Activated CD8-positive, alpha-beta T cell treated with anti-CD3 and anti-CD28 coated beads, Interleukin-2, amount 10 ng/mL, durations not matched to agents 7 days and 5 days (primary cell): ENCODE measurements at regions not wholly inside any gene's neighbourhood (a gene's known extent, or its start where the extent isn't known, plus 50 kb on each side); places are given as distances from the start of the nearest gene placed in this dataset.

Experiments
- ATAC-seq: fragments of 150-1000 bp; cut with Tn5 transposase; one replicate; pipeline ENCODE4 v1.10.0; 2021; ENCODE audit warnings: moderate library complexity
- CTCF ChIA-PET: fragments of 350-600 bp; sonication (Branson Sonifier 250); formaldehyde crosslinking; loops from one replicate; lab custom pipeline; 2021; ENCODE audit warnings: antibody characterized with exemption; lab: Charles Lee
- POLR2A ChIA-PET: fragments of 350-600 bp; sonication (Branson Sonifier 250); formaldehyde crosslinking; loops from one replicate; lab custom pipeline; 2021; ENCODE audit warnings: antibody characterized with exemption; lab: Charles Lee
- DNase-seq: peaks from one replicate; pipeline ENCODE4 v3.0.0-alpha.2; 2020
- H3K27ac Mint-ChIP-seq: one replicate; pipeline ENCODE4 v1.8.0; 2021; ENCODE audit warnings: mild to moderate bottlenecking, mixed read lengths
- H3K27me3 Mint-ChIP-seq: one replicate; pipeline ENCODE4 v1.8.0; 2021; ENCODE audit warnings: low read depth, mixed read lengths
- H3K36me3 Mint-ChIP-seq: one replicate; pipeline ENCODE4 v1.8.0; 2021; ENCODE audit warnings: low read depth, mixed read lengths
- H3K4me1 Mint-ChIP-seq: one replicate; pipeline ENCODE4 v1.8.0; 2021; ENCODE audit warnings: low read depth, mixed read lengths
- H3K4me3 Mint-ChIP-seq: one replicate; pipeline ENCODE4 v1.8.0; 2021; ENCODE audit warnings: mild to moderate bottlenecking, mixed read lengths
- H3K9me3 Mint-ChIP-seq: one replicate; pipeline ENCODE4 v1.8.0; 2022; ENCODE audit warnings: mixed read lengths; ENCODE audit not compliant: insufficient read depth

DNA sequence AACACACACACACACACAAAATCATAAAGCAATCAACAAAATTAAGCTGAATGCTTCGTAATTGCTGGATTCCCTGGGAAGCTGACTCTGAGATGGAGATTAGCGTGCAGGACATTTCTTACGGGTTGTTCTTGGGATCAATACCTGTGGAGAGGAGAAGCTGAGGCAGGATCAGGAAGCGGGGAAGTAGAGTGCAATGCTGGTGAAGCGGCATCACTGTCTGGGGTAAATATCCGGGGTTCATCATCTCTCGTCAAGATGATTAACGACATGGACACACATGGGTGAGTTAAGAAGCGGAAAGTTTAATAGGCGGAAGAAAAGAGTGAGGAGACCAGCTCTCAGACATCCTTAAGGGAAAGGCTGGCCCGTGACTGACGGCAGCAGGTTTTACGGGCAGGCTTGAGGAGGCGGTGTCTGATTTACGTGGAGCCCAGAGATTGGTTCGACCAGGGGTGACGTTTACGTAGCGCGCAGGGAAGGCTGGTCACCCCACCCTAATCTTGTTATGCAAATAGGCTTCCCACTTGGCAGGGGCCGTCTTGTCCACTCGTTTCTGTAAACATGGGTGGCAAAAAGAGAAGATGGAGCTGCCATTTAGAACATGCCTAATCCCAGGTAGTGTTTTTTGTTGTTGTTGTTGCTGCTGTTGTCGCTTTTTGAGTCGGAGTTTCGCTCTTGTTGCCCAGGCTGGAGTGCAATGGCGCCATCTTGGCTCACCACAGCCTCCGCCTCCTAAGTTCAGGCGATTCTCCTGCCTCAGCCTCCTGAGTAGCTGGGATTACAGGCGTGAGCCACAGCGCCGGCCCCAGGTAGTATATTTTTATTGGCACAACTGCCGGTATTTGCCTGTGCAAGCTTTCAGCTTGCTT, 135.6 kb upstream of the KCNJ15 start:
- ATAC-seq (no peak), DNase-seq (no peak)
- ChIA-PET POLR2A (no interaction called here), CTCF (interaction anchor here (1.5 kb wide), 1 partner anchor 17 kb away, joined by 4 read pairs; no protein-coding TSS in a partner anchor)
- no peak overlapping the region for H3K27ac Mint-ChIP-seq
- no peaks in the 10 kb centered on the region for H3K9me3 Mint-ChIP-seq
- no peaks in the 10 kb centered on the region for H3K4me1 Mint-ChIP-seq
- no peak overlapping the region for H3K4me3 Mint-ChIP-seq
- peaks cover 6% of the 10 kb centered on the region for H3K27me3 Mint-ChIP-seq
- no peaks in the 10 kb centered on the region for H3K36me3 Mint-ChIP-seq

DNA sequence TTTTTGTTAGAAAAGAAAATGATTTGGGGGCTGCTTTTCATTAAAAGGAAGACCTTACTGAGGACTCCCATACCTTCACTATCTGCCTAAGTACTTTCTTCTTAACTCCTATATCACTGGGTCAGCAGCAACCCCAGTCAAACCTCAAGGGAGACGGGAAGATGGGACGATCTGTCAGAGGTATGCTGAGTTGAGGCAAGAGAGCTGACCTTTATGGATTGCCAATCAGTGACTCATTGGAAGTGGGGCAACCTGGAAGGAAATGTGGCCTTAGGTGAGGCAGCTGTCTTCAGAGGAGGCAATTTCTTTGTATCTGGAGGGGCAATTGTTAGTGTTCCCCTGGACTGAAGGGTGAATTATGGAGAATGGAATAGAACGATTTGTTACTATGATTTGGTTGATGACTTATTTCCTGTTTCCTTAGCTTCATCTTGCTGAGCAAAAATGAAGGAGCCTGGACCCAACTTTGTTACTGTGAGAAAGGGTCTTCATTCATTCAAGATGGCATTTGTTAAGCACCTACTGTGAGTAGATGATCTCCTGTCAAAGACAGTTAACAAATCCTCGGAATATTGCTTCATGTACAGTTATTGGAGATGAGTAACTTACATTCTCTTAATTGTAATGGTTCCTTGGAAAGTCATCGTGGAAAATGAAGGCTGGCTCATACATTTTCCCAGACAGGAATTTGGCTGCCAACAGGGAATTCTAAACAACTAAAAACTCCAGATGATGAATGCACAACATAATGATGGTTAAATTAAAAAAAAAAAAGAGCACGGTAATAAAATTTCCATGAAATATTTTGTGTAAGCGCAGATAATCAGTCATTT, 134.7 kb upstream of the KCNJ15 start:
- POLR2A ChIA-PET, result no interaction called here
- DNase-seq, result no peak
- CTCF ChIA-PET, result interaction anchor here (1.5 kb wide), 1 partner anchor 18 kb away, joined by 4 read pairs; no protein-coding TSS in a partner anchor

DNA sequence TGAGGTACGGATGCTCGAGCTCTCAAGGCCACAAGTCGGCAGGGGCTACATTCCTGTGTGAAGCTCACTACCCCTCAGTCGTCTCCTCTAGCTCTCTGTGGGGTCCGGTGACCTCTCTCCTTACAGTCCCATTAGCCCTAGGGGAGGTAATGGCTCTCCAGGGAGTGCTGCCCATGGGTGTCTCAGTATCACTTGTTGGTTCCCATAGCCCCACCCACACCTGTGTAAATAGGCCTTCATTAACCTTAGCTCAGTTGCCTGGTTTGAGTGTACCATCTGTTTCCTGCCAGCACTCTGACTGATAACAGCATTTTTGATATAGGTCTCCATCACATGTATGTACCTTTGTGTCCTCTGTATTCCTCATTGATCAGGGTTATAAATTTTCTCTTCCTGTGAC, 133.2 kb upstream of the KCNJ15 start:
- Mint-ChIP-seq H3K4me3 (no peak overlapping the region), H3K9me3 (no peaks in the 10 kb centered on the region), H3K27me3 (peaks cover 3% of the 10 kb centered on the region), H3K4me1 (no peaks in the 10 kb centered on the region), H3K27ac (no peak overlapping the region), H3K36me3 (no peaks in the 10 kb centered on the region)
- ATAC-seq, result no peak
- ChIA-PET POLR2A (no interaction called here), CTCF (interaction anchor here (1.1 kb wide), 1 partner anchor 233 kb away, joined by 3 read pairs; no protein-coding TSS in a partner anchor)
- no peak for DNase-seq

More for the DNA sequence above, 134.7 kb upstream of the KCNJ15 start:
- Mint-ChIP-seq H3K4me3 (no peak overlapping the region), H3K36me3 (no peaks in the 10 kb centered on the region), H3K27ac (no peak overlapping the region), H3K27me3 (peaks cover 6% of the 10 kb centered on the region), H3K9me3 (no peaks in the 10 kb centered on the region), H3K4me1 (no peaks in the 10 kb centered on the region)
- ATAC-seq, result no peak

DNA sequence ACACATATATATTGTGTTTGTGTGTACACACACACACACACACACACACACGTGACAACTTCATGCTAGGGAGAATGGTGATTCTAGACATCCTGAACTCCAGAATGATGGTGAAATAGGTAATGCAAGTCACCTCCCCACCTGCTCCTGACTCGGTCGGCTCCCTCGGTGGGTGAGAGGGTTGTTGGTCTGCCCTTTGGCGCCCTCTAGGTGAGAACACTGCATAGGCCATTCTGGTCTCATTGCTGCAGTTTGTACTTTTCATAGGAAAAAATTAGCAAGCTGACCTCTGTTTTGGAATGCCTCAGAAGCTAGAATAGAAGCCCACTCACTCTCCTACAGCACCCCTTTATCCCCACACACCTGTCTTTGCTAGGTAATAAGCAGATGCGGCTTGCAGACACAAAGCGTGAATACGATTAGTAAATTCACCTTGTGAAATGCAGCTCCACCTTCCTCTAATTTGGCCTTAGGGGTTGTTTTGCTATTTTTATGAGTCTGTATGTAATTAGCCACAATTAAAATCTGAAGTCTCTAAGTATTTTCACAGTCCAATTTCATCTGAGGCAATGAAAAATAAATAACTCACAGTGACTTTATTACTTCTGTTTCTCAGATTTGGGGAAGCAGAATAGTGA, 130.0 kb upstream of the KCNJ15 start:
- Mint-ChIP-seq H3K4me3 (no peak overlapping the region), H3K36me3 (no peaks in the 10 kb centered on the region), H3K9me3 (no peaks in the 10 kb centered on the region), H3K27me3 (peaks cover 8% of the 10 kb centered on the region), H3K27ac (no peak overlapping the region), H3K4me1 (no peaks in the 10 kb centered on the region)
- ChIA-PET CTCF (interaction anchor here (0.9 to 3.0 kb wide), 9 partner anchors 8 to 960 kb away, joined by 3 to 24 read pairs (median 3); no protein-coding TSS in a partner anchor), POLR2A (no interaction called here)
- ATAC-seq (peak; percentile 69), DNase-seq (peak; percentile 70)

DNA sequence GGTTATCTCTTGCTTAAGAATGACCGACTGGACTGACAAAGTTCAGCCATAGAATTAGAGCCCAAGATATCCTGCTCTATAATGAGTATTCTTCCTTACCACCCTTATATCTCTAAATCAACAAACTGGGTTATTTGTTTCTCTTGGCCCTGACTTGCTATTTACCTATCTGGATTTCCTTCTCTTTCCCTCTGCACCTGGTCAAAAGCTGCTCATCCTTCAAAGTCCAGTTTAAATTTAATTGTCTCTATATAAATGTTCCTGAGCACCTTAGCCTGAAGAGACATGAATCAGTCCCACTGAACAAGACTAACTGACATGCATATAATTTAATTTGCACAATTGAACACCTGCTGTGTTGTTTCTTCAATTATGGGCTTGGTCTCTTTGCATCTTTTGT, 127.1 kb upstream of the KCNJ15 start:
- no peak for DNase-seq
- Mint-ChIP-seq H3K36me3 (no peaks in the 10 kb centered on the region), H3K27me3 (peaks cover 11% of the 10 kb centered on the region), H3K9me3 (no peaks in the 10 kb centered on the region), H3K4me3 (no peak overlapping the region), H3K4me1 (no peaks in the 10 kb centered on the region), H3K27ac (no peak overlapping the region)
- ATAC-seq, result no peak
- CTCF ChIA-PET, result no interaction called here
- POLR2A ChIA-PET, result no interaction called here

DNA sequence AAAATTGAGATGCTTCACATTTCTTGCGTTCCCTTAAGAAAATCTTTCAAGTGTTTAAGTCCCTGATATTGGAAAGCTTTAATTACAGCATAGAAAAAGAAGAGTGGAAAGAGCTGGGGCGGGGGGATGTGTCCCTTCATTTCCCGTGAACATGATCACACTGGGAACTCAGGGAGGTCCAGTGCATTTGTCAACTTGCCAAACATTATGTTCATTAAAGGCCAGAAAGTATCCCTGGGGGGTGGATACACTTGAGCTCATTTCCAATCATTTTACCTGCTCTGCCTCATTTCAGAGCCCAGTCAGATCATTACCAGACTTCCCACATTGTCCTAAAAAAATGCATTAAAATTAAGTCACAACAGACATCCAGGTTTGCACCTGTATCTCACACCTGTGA, 123.6 kb upstream of the KCNJ15 start:
- ATAC-seq, result no peak
- H3K4me1 Mint-ChIP-seq, result no peaks in the 10 kb centered on the region
- peaks cover 9% of the 10 kb centered on the region for H3K27me3 Mint-ChIP-seq
- H3K36me3 Mint-ChIP-seq, result no peaks in the 10 kb centered on the region
- no peaks in the 10 kb centered on the region for H3K9me3 Mint-ChIP-seq
- POLR2A ChIA-PET, result no interaction called here
- no peak overlapping the region for H3K4me3 Mint-ChIP-seq
- DNase-seq, result no peak
- H3K27ac Mint-ChIP-seq, result no peak overlapping the region
- CTCF ChIA-PET, result no interaction called here

DNA sequence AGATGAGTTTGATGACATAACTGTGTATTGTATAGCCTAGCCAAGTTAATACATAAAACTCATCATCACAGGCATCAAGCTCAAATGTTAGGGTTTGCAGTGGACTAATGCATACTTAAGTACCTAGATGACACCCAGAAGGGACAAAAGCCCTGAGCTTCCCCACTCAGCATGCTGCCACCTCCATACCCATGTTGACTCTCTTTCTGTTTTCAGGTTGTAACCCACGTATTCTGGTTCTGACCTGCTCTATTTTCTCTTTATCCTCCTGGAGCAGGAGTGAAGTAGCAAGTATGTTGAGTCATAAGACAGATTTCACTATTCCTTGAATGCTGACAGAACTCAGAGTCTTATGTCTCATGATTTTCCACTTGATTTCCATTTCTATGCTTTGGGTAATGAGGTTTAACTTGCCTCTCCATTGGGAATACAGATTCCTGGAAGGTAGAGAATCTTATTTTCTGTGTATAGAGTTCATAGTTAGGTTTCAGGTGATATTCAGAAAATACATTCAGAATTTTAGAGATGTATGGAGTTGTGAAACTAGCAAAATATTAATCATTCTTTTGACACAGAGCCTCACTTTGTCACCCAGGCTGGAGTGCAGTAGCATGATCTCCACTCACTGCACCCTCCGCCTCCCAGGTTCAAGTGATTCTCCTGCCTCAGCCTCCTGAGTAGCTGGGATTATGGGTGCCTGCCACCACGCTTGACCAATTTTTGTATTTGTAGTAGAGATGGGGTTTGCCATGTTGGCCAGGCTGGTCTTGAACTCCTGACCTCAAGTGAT, 122.5 kb upstream of the KCNJ15 start:
- ChIA-PET CTCF (interaction anchor here (1.0 kb wide), 1 partner anchor 7 kb away, joined by 3 read pairs; no protein-coding TSS in a partner anchor), POLR2A (no interaction called here)
- Mint-ChIP-seq H3K9me3 (no peaks in the 10 kb centered on the region), H3K27ac (no peak overlapping the region), H3K4me1 (no peaks in the 10 kb centered on the region), H3K36me3 (no peaks in the 10 kb centered on the region), H3K27me3 (peaks cover 9% of the 10 kb centered on the region), H3K4me3 (no peak overlapping the region)
- ATAC-seq (no peak), DNase-seq (no peak)

DNA sequence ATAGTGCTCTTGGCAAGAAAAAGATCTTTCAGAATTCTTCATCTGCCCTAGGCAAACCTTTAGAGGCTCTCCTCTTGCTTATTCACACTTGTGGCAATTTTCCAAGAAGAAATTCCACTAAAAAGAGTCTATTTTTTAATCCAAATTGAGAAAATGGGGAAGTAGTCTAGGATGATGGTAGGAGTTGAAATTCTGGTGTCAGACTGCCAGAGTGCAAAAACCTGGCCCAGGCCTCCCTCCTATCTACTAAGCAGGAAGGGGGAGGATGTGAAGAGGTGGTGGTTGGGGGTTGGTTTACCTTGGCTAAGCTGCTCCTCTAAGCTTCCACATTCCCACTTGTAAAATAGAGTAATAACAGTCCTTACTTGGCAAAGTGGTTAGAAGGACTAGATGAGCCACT, 120.6 kb upstream of the KCNJ15 start:
- Mint-ChIP-seq H3K4me1 (no peaks in the 10 kb centered on the region), H3K27ac (no peak overlapping the region), H3K27me3 (peaks cover 3% of the 10 kb centered on the region), H3K36me3 (no peaks in the 10 kb centered on the region), H3K4me3 (no peak overlapping the region), H3K9me3 (no peaks in the 10 kb centered on the region)
- no peak for ATAC-seq
- no peak for DNase-seq
- CTCF ChIA-PET, result no interaction called here
- POLR2A ChIA-PET, result no interaction called here

DNA sequence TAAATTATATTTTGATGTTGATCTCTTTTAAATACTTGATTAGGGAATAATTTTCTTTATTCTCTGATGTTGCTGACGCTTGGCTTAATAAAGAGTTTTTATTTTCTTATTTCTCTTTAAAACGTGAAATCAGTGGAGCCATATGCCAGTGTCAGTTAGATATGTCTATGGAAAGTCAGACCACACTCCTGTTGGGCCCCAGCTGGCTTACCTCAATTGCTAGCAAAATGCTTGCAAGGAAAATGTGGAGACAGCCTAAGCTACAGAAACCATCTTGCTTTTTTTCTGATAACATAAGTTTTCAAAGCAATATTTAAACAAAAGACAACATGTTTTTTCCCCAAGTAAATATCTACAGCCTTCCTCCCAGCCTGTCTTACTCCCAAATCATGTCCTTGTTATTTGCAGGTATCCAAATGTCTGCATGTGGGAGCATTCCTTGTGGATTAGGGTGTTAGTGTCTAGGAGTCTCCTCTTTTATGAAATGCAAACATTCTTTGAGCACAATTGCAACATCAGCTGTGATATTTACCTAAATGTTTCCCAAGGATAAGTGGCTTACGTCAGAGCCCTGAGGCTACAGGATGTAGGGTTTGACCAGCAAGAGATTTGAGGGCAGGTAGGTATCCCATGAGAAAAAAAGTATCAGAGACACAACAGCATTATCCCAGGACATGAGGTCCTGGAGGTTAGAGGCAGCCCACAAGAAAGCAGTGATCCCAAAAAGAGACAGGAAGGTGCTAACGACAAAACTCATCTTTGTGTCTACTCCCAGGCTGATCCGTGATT, 117.2 kb upstream of the KCNJ15 start:
- CTCF ChIA-PET, result no interaction called here
- no peaks in the 10 kb centered on the region for H3K27me3 Mint-ChIP-seq
- H3K27ac Mint-ChIP-seq, result no peak overlapping the region
- POLR2A ChIA-PET, result no interaction called here
- DNase-seq, result no peak
- ATAC-seq, result no peak
- no peaks in the 10 kb centered on the region for H3K36me3 Mint-ChIP-seq
- no peak overlapping the region for H3K4me3 Mint-ChIP-seq
- no peaks in the 10 kb centered on the region for H3K4me1 Mint-ChIP-seq
- H3K9me3 Mint-ChIP-seq, result no peaks in the 10 kb centered on the region

DNA sequence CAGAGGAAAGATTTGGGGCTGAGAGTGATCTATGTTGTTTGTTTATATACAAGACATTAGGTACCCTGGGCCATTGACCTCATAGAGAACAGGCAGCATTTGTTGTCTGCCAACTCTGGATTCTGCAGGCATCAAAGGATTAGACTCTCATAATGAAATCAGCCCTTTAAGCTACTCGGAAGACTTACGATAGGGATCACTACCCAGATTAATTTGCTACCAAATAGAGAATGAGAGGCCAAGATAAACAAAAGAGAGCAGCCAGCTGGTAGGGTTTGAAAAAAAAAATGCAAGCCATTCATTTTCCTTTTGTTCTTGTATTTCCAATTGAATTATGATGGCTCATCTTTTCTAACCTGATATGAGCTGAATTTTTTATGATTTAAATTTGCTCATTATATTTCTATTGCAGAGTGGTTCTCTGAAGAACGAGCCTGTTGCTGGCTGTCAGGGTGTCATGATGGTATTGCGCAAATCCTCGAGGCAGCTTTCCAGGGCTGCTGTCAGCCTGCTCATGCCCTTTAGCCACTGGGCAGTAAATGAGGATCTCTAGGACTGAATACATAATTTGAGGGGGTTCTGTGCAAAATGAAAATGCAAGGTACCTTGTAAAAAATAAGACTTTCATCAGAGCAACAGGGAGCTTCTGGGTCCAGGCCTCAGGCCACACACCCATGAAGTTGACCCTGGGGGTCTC, 116.4 kb upstream of the KCNJ15 start:
- DNase-seq (no peak), ATAC-seq (no peak)
- Mint-ChIP-seq H3K9me3 (peaks cover 3% of the 10 kb centered on the region), H3K27me3 (no peaks in the 10 kb centered on the region), H3K36me3 (no peaks in the 10 kb centered on the region), H3K4me1 (no peaks in the 10 kb centered on the region), H3K27ac (no peak overlapping the region), H3K4me3 (no peak overlapping the region)
- CTCF ChIA-PET, result no interaction called here
- POLR2A ChIA-PET, result no interaction called here
